Heart left ventricle (tissue), 16 donors: ENCODE measurements at regions not wholly inside any gene's neighbourhood (a gene's known extent, or its start where the extent isn't known, plus 50 kb on each side); places are given as distances from the start of the nearest gene placed in this dataset.

Experiments
- ATAC-seq, 4 donors: fragments of 200-7000 bp; cut with Tn5 transposase; one replicate each; pipeline ENCODE4 v1.9.1; 2020 to 2022; ENCODE audit warnings: moderate library complexity in 4 of 4, mild to moderate bottlenecking in 3 of 4, moderate number of reproducible peaks in 1 of 4
- DNase-seq, 5 donors: peaks; one replicate each; pipeline ENCODE4 v3.0.0-alpha.2; 2020
- H3K27ac ChIP-seq, 12 donors: fragments of 200-600 bp; sonication (generic) in 4 of 12; one replicate each; pipeline versions ENCODE4 v1.5.0 to v1.8.0; 2016 to 2022; ENCODE audit warnings: mild to moderate bottlenecking in 2 of 12
- H3K27me3 ChIP-seq, 9 donors: fragments of 200-600 bp; sonication (generic) in 2 of 9; one replicate each; pipeline versions ENCODE4 v1.5.1 to v1.8.0; 2016 to 2022; ENCODE audit warnings: mild to moderate bottlenecking in 3 of 9
- H3K36me3 ChIP-seq, 9 donors: fragments of 200-600 bp; sonication (generic) in 2 of 9; one replicate each; pipeline versions ENCODE4 v1.5.0 to v1.8.0; 2018 to 2022; ENCODE audit warnings: mild to moderate bottlenecking in 2 of 9
- H3K4me1 ChIP-seq, 12 donors: fragments of 200-600 bp; sonication (generic) in 4 of 12; one replicate each; pipeline versions ENCODE4 v1.5.0 to v1.8.0; 2016 to 2022; ENCODE audit warnings: mild to moderate bottlenecking in 3 of 12
- H3K4me3 ChIP-seq, 12 donors: fragments of 200-600 bp; sonication (generic) in 4 of 12; one replicate each; pipeline versions ENCODE4 v1.5.0 to v1.8.0; 2017 to 2022; ENCODE audit warnings: mild to moderate bottlenecking in 9 of 12, moderate library complexity in 4 of 12
- H3K9me3 ChIP-seq, 12 donors: fragments of 200-600 bp; sonication (generic) in 4 of 12; one replicate each; pipeline versions ENCODE4 v1.5.0 to v1.8.0; 2016 to 2022; ENCODE audit warnings: mild to moderate bottlenecking in 1 of 12
- CTCF ChIP-seq, 12 donors: fragments of 200-600 bp; sonication (generic) in 4 of 12; IDR thresholded peaks; one replicate each; pipeline versions ENCODE4 v1.5.0 to v1.8.0; 2018 to 2022; ENCODE audit warnings: antibody characterized with exemption in 12 of 12, mild to moderate bottlenecking in 5 of 12
- POLR2A ChIP-seq, 2 donors: fragments of 450-650 bp; IDR thresholded peaks; one replicate each; pipeline ENCODE4 v1.6.1; 2017; ENCODE audit warnings: antibody characterized with exemption in 2 of 2, mild to moderate bottlenecking in 2 of 2, moderate library complexity in 2 of 2
- WGBS, 4 donors: extraction: QIAGEN DNeasy Blood & Tissue Kit in 2 of 4; methylation state at CpG; one replicate each; pipeline versions ENCODE4 v1.1.5 to v1.1.7; 2013 to 2018; 5-methylcytosine and 5-hydroxymethylcytosine counted together
- intact Hi-C, 10 donors: fragments of 100-400 bp; cut with DNase I; formaldehyde crosslinking; loops; one replicate each; pipeline versions ENCODE4 v1.11.1 to v1.14.2; 2022
- donor health status: ischemic (EF 13 %, LVEDD 7.1; RV severe dilation, severe dysfunction).
- donor health status: healthy with polysubstance abuse.
- donor health status: DM: no; HTN: yes; CAD: no.
- donor health status: DM: no; HTN: no; CAD: no.
- donor health status: ischemic (EF 25% LVEDD 6.9; RV normal size, moderate dysfunction).
- donor health status: ischemic (EF 25% LVEDD 5.7; RV mildly dilated, moderate dysfunction).
- donor health status: healthy.
- donor health status: DM: yes; HTN: yes; CAD: no.
- donor health status: ischemic (EF 35%, LVEDD 5.7; RV mildly dilated, moderate dysfunction).
- donor health status: nonischemic (EF 11% LVEDD 7.7; RV severe dilation, severe dysfunction).
- donor health status: DM: yes; HTN: yes; CAD: no.
- donor health status: PGD.
- donor health status: ischemic (EF 29% LVEDD 5.4; RV normal size, mild dysfunction).
- donor health status: nonischemic (EF 23%, LVEDD 6.1; RV moderate dilation, normal function).

- ATAC-seq (no peak), DNase-seq (no peak)
- Histone ChIP-seq H3K27ac (peak overlapping the region in 1 of 12 donors; percentile 73), H3K4me3 (no peak overlapping the region), H3K9me3 (no peaks in the 10 kb centered on the region), H3K36me3 (no peaks in the 10 kb centered on the region), H3K4me1 (peaks cover 0 to 55% (median 12%) of the 10 kb centered on the region in 12 donors), H3K27me3 (no peaks in the 10 kb centered on the region)
- TF ChIP-seq POLR2A (IDR thresholded peaks at IDR 0.05) (no peak), CTCF (IDR thresholded peaks at IDR 0.05) (no peak)
- intact Hi-C loops, result loop anchor here in 7 of 10 donors (2.0 to 10.0 kb wide), 5 partner anchors 38 to 1520 kb away; partner anchors contain the start of gene NRP1 (in 1 of the 7)
- 86 to 92% (median 87%) methylated on average over 6 of the region's 6 CpGs for WGBS, 4 donors
Observed at GRCh38 chr10:33117230-33117629, 159.2 kb upstream of the ITGB1 start.

GRCh38 chr10:33115738-33116719, 158.0 kb upstream of the ITGB1 start:
- DNase-seq, result peak in 2 of 5 donors; percentile 29 to 44
- H3K27me3 ChIP-seq, result no peaks in the 10 kb centered on the region
- no peak overlapping the region for H3K4me3 ChIP-seq
- peak in 3 of 4 donors; percentile 41 to 67 (median 57) for ATAC-seq
- H3K36me3 ChIP-seq, result no peaks in the 10 kb centered on the region
- peaks cover 0 to 67% (median 12%) of the 10 kb centered on the region in 12 donors for H3K4me1 ChIP-seq
- no peaks in the 10 kb centered on the region for H3K9me3 ChIP-seq
- TF ChIP-seq POLR2A (IDR thresholded peaks at IDR 0.05), result no peak
- TF ChIP-seq CTCF (IDR thresholded peaks at IDR 0.05), result peak; percentile 39 to 71 (median 56)
- H3K27ac ChIP-seq, result peak overlapping the region in 3 of 12 donors; percentile 20 to 73 (median 54)
- intact Hi-C loops, result loop anchor here in 7 of 10 donors (2.0 to 10.0 kb wide), 5 partner anchors 39 to 1521 kb away; partner anchors contain the start of gene NRP1 (in 1 of the 7)
- WGBS, 4 donors, result 75 to 79% (median 75%) methylated on average over 20 of the region's 20 CpGs

- no peak overlapping the region for H3K4me3 ChIP-seq
- H3K27ac ChIP-seq, result peak overlapping the region in 5 of 12 donors; percentile 39 to 76 (median 68)
- no peak for ATAC-seq
- no peaks in the 10 kb centered on the region for H3K9me3 ChIP-seq
- intact Hi-C loops, result loop anchor here in 7 of 10 donors (5.0 to 10.0 kb wide), 4 partner anchors 38 to 1520 kb away; partner anchors contain the start of gene NRP1 (in 1 of the 7)
- peaks cover 0 to 72% (median 12%) of the 10 kb centered on the region in 12 donors for H3K4me1 ChIP-seq
- TF ChIP-seq POLR2A (IDR thresholded peaks at IDR 0.05) (no peak), CTCF (IDR thresholded peaks at IDR 0.05) (no peak)
- no peaks in the 10 kb centered on the region for H3K36me3 ChIP-seq
- no peak for DNase-seq
- WGBS, 4 donors, result 53 to 65% (median 60%) methylated on average over 5 of the region's 5 CpGs
- H3K27me3 ChIP-seq, result no peaks in the 10 kb centered on the region
Observed at GRCh38 chr10:33114451-33114952, 156.5 kb upstream of the ITGB1 start.

GRCh38 chr10:33113466-33113865, 155.4 kb upstream of the ITGB1 start:
- no peaks in the 10 kb centered on the region for H3K9me3 ChIP-seq
- no peaks in the 10 kb centered on the region for H3K36me3 ChIP-seq
- H3K4me1 ChIP-seq, result peaks cover 0 to 72% (median 12%) of the 10 kb centered on the region in 12 donors
- H3K4me3 ChIP-seq, result no peak overlapping the region
- ATAC-seq (peak in 2 of 4 donors; percentile 24 to 35), DNase-seq (no peak)
- H3K27me3 ChIP-seq, result no peaks in the 10 kb centered on the region
- WGBS, 4 donors, result 69 to 76% (median 73%) methylated on average over 5 of the region's 5 CpGs
- TF ChIP-seq CTCF (IDR thresholded peaks at IDR 0.05) (no peak), POLR2A (IDR thresholded peaks at IDR 0.05) (no peak)
- intact Hi-C loops, result loop anchor here in 7 of 10 donors (5.0 to 10.0 kb wide), 4 partner anchors 39 to 1521 kb away; partner anchors contain the start of gene NRP1 (in 1 of the 7)
- H3K27ac ChIP-seq, result peak overlapping the region in 7 of 12 donors; percentile 39 to 76 (median 55)
